NCI-H774 (cell line): ENCODE measurements at regions not wholly inside any gene's neighbourhood (a gene's known extent, or its start where the extent isn't known, plus 50 kb on each side); places are given as distances from the start of the nearest gene placed in this dataset.

ENCODE experiments used
- DNase-seq: peaks from one replicate; lab custom pipeline; 2025; lab: John Stamatoyannopoulos, UW

DNA sequence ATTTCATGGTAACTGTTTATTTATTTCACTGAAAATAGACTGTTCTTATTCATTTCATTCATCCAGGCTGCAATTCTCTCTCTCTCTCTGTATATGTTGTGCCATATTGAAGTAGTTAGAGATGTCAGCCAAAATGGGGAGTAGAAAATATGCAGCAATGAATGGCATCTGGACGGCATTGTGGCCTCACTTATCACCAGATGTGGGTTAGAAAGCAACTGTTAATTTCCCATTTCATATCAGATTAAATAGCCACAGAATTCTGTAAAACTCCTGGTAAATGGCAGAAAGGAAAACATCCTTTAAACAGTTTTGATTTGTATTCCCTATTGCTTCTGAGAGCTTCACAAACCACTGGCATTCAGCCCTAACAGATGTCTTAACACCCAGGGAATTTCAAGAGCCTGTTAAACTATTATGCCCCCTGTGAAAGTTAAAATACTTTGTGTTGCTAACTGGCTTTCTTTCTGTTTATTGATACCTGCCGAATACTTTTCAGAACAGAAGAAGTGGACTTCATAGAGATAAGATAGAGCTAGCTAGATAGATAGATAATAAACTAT lies 1763.3 kb upstream of the MIR17HG start:
- DNase-seq = no peak

DNA sequence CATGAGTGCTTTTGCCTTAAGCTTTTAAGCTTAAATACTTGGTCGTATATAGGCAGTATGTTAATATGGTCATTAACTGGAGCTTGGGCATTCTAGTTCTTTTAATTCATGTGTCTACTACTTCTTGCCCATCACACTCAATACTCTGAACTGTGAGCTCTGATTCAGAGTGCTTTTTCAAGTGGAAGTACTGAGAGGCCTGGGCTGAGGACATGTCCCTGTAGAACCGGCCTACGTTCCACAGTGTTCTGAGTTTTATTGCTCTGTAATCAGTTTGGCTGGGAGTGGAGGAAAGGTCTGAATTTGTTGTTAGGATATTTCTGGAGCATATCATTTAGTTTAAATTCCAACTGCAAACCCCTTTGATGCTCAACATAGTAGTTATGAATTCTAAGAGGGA lies 1744.8 kb upstream of the MIR17HG start:
- no peak for DNase-seq

DNA sequence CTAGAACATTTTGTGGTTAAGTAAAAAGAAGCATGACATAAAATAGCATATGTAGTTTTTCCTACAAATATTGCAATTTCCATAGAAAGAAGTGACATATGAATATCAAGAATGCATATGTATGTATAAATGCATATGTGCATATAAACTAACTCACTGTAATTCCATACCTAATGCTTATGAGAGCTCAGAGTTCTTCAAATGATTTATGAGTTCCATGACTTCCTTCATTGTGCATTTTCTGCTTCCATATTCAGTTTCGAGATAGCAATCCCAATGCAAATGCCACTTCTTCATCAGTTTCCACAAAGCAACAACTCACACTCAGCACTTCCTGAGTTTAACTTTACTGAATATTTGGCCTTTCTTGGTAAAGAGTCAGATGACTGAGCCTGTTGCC lies 1744.3 kb upstream of the MIR17HG start:
- no peak for DNase-seq

DNA sequence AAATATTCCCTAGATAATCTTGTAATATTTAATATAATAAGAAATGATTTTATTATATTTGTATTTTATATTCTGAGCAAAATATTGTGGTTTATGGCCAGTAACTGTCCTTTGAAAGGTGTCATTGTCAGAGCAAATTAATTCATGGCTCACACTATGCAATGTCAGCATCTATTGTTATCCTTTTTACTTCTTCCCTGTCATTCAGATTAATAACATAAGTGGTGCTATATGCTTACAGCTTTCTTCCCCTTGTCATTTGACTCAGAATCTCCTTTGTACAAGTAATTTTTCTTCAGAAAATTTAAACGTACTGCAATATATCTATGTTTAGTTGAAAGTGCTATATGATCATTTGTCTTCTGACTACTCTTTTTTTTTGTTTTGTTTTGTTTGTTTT lies 1738.2 kb upstream of the MIR17HG start:
- DNase-seq = no peak

DNA sequence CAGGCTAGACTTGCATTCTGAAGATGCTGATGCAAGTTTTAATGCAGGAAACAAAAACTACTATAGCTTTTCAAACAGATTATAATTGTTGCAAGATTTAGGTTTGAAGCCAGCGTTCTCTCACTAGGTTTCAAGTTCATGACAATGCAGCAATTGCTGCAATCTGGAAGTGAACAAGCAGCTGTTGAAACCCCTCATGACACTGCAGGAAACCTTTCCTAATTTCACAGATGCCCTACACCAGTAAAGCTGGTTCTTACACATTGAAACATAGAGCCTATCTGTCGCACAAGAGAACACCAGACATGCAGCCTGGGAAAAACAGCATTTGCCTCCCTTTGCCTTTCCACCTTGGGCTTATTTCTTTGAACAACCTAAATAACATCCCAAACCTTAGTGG lies 1737.2 kb upstream of the MIR17HG start:
- no peak for DNase-seq

DNA sequence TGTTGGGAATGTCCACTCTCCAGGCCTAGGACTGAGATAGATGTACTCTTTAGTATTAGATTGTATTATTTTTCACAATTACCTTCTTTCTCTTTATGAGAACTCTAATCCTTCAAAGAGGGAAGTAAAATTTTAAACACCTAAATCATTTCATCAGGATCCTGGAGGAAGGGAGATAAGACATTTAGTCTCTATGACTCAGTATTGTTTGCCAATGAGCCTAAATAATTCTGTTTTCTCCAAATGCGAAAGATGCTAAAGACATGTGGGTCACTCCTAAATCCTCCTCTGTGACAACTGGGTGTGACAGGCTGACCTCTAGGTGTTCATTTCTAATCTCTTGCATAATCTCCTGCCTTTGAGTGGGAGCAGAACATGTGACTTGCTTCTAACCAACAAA lies 1736.6 kb upstream of the MIR17HG start:
- DNase-seq = no peak

DNA sequence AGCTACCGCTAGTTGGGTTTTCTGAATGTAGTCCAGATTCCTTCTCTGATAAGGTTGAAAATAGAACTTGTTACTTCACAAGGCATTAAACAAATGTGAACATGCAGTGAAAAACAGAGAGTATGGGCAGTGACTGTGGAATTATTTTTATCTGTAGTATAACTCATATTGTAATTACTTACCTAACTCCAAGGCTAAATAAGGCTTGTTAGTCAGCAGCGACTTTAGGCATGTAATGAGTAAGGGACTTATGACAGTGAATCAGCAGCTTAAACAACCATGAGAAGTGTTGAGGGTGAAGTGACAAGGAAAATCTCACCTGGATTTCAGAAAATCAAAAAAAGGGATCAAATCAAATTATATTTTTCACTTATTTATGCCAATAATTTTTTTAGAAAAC lies 1719.5 kb upstream of the MIR17HG start:
- no peak for DNase-seq

DNA sequence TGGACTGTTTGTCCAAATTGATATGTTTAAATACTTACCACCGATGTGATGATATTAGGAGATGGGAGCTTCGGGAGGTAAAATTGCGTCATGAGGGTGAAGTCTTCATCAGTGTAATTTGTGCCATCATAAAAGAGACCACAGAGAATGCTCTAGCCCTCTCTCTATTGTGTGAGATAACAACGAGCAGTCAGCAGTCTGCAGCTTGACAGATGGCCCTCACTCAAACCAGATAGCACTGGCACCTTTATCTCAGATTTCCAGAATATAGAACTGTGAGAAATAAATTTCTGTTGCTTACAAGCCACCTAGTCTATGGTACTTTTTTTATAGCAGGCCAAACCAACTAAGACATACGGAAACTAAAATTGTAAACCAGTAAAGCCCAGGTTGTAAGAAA lies 1718.9 kb upstream of the MIR17HG start:
- DNase-seq = no peak

DNA sequence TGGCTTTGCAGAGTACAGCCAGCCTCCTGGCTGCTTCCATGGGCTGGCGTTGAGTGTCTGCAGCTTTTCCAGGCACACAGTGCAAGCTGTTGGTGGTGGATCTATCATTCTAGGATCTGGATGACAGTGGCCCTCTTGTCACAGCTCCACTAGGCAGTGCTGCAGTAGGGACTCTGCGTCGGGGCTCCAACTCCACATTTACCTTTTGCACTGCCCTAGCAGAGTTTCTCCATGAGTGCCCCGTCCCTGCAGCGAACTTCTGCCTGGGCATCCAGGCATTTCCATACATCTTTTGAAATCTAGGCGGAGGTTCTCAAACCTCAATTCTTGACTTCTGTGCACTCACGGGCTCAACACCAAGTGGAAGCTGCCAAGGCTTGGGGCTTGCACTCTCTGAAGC lies 1697.3 kb upstream of the MIR17HG start:
- DNase-seq = no peak

DNA sequence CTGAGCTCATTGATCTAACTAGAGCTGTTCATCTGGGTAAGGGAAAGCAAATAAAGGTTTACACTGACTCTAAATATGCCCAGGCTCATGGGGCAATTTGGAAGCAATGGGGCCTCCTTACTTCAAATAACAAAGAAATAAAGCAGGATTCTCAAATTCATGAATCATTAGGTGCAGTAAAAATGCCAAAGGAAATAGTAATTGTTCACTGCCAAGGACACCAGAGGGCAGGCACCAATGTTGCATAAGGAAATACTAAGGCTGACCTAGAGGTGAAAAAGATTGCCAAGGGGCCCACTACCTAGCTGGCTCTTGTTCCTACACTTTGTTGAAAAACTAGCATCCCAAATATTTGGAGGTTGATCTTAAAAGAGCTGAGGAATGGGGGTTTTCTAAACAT lies 1686.7 kb upstream of the MIR17HG start:
- no peak for DNase-seq

DNA sequence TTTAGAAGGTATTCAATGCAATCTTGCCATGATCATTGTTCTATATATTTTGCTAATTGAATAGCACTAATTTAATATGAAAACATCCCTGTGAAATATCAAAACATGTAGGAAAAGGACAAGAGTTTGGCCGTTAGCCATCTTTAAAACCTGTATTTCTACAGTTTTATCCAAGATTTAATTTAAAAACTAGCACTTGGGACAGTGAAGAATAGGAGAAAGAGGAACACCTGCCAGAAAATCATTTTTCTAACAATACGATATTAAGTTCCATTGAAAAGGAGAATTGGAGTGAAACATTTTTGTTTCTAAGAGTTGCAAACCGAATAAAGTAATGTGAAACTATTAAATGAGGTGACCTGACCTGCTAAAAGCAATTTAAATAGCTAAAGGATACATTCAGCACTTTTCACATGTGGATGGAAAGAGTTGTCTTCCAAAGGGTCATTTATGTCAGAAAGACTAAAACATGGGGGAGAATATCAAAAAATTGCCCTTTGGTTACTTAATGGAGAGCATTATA lies 1673.6 kb upstream of the MIR17HG start:
- no peak for DNase-seq

DNA sequence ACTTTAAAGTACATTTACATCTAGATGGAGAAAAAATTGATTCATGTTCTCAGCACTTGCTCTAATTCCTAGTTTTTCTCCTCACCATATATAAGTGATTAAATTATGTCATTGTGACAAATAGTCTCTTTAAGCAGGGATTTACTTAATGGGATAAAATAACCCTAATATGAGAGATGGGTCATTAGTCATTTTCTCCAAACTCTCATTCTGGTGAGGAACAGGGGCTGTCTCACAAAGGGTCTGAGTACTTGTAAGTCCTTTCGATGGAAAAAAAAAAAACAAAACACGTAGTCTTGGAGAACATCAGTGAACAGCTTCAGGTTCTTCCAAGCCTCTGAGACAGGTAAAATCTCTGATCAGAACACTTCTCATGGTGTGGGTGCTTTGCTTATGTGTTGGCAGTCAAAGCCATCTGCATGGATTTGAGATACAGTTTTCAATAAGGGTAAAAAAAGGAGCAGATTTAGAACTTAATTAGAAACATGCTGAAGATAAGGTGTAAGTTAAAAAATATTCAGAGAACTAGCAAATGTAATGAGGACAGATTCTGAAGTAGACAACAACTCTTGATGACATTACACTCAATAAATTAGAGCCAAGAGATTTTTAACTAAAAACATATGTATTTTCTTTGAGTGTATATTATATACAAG lies 1668.9 kb upstream of the MIR17HG start:
- no peak for DNase-seq

DNA sequence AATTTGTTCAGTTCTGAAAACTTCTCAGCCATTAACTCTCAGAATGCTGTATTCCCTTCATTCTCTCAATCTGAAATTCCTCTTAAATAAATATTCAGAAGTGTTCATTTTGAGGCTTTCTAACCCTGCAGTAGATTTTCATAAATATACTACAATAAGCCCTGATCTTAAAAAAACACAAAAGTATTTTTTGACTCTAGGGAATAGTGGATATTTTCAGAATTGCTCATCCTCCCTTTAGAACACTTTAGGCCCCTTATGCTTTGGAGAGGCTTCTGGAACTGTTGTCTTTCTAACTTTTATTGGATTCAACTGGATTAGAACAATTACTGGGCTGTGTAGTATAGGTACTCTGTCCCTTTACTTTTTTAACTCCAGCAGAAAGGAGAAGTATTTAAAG lies 1662.6 kb upstream of the MIR17HG start:
- DNase-seq = no peak

DNA sequence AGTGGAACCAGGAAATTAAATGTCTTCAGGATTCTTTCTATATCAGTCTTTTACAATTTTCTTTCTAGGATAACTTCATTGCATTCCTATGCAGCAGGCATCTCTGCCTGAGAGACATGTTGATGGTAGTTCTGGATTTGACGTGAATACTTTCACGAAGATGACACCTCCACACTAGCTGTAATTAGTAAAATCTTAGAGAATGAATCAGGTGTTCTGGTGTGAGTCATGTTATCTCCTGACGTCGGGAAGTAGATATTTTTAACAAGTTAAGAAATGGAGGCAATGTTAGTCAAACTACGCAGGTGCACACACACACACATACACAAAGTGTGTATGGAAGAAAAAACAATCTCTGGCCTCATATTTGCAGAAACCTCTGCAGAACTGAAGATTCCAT lies 1661.3 kb upstream of the MIR17HG start:
- DNase-seq = no peak

DNA sequence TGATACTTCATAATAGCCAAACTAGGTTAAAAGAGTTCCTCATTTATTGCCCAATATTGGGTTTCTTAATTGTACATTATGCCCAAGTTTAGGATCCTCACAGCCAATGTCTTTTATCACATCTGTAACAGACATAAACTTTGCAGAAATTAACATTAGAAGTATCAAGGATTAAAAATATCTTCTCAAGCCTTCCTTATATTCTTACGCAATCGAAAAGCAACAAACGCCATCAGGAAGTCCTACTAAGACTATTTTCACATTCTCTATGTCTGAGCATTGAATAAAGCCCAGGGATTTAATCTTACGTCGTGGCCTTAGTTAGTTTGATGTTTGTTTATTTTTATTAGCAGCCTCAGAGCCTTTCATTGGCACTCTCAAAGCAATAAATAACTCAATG lies 1660.4 kb upstream of the MIR17HG start:
- no peak for DNase-seq

DNA sequence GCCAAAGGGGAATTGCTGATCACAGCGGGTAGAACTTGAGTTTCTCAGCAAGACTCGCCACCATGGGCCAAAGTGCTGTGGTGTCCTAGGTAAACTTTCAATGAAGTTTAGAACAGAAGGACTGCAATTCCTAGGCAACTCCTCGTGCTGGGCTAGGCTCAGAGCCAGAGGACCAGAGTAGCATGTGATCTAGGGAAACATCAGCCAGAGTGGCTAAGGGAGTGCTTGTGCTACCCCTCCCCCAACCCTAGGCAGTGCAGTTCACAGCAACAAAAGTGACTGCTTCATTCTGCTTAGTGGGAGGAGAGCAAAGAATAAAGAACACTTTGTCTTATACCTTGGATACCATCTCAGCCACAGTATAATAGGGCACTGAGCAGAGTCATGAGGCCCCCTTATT lies 1658.6 kb upstream of the MIR17HG start:
- no peak for DNase-seq

DNA sequence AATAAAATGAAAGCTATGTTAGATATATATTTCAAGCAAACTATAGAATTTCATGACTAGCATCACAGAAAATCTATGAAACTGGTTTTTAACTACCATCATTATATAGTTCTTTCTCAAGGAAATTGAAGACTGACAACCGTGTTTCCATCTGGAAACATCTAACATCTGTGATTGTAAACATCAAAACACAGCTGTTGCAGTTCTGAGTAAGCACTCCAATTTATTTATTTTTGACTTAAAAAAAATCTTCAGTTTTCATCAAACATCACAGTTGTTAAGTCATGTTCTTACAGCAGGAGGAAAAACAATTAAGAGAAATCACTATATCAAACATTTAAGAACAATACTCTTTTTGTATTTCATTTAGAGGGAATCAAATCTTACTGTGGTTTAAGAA lies 1653.0 kb upstream of the MIR17HG start:
- no peak for DNase-seq

DNA sequence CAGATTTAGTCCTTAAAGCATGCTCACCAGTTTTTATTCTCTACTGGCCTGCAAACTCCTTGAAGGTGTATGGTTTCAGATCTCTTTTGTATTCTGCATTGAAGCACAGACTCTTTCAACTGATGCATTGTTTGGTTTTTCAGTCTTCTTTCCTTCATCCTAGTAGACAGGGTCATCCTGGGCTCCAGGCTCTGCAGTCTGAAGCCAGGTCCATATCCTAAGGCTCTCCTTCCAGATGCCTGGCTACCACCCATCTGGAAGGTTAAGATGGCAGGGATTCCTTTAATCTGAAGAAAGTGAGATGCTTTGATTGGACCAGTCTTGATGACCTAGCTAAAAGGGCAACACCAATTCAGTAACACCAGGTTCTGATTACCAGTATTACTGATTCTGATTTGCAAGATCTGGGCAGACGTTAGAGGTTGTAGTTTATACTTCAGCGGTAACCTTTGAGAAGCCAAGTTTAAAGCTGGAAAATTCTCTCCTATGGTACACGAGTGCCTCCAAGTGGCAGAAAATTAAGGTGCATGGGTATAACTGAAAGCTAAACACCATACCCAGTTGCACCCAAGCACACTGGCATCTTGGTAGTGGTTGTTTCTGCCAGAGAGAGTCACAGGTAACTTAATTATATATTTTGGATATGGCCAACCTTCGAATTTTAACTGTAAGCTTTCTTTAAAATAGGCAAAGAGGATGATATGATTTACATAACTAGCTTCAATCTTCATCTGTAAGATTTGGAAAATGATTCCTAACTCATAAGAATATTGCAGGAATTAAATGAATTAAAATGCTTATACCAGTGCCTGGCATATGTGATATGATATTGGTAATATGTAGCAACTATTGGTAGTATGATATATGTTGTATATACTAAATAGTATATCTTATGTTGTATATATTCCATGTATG lies 1651.9 kb upstream of the MIR17HG start:
- no peak for DNase-seq

DNA sequence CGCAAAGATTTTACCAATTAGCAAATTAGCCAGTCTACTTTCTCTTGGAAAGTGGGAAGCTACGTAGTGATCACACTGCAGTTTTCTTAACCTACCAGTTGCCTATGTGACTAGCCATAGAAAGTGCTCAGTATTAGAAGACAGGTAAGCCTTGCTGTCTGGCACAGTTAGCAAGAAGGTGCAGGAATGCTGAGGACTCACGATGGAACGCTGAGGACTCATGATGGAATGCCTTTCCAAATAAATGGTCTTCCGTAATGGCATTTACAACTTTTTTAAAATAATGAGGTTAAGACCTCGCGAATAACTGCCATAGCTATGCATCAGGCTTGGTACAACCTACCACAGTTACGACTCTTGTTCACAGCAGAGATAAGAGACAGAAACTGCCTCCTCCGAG lies 1645.6 kb upstream of the MIR17HG start:
- no peak for DNase-seq

DNA sequence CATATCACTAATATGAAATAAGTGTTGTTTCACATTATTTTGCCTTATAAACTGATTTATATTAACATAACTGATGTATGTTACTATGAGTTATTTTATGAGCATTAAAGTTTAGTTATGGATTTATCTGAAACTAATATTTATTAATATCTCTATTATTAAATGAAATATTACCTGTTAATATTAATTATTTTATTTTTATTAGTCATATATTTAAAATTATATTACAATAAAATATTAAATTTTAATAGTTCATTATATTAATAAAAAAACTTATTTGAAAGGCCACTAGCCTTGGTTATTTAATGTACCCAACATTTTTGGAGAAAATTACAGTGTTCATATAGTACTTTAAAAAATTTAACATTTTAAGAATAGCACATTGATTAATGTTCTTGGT lies 1643.4 kb upstream of the MIR17HG start:
- DNase-seq = no peak

DNA sequence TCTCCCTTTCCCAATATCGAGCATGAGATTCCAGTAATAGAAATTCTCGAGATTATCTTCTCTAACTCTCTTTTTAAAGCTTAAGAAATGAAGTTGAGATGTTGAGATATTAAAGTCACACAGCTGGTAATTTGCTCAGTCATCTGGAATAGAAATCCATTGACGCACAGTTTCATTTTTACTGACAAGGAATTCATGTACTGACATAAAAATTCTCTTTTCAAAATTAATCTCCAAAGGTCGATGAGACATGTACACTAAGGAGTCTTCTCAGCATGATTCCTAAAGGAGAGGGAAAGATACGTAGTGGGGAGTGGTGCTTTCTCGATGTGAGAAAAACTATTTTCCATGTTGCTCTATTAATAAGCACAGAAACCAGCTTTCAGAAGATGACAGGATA lies 1639.5 kb upstream of the MIR17HG start:
- no peak for DNase-seq

DNA sequence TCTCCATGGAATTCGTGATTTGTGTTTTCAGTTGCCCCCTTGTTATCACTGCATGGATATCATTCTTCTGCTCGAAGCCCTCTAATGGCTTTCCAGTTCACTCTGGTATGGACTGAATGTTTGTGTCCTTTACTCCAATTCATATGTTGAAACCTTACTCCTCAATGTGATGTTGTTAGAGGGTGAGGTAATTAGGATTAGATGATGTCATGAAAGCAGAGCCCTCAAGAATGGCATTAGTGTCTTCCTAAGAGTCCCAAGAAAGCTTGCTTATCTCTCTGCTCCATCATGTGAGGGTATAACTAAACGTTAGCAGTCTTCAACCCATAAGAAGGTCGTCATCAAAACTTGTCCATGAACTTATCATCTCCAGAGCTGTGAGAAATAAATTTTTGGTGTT lies 1626.3 kb upstream of the MIR17HG start:
- DNase-seq = no peak
